ENCODE measurements at regions not wholly inside any gene's neighbourhood (a gene's known extent, or its start where the extent isn't known, plus 50 kb on each side); places are given as distances from the start of the nearest gene placed in this dataset.

- Mint-ChIP-seq H3K27me3 (peaks cover 10% of the 10 kb centered on the region), H3K9me3 (peaks cover 2% of the 10 kb centered on the region), H3K4me3 (no peak overlapping the region), H3K4me1 (ENCODE audit: low read depth) (no peaks in the 10 kb centered on the region), H3K36me3 (ENCODE audit: low read depth) (no peaks in the 10 kb centered on the region), H3K27ac (no peak overlapping the region)
- intact Hi-C loops (cut with DNase I, micrococcal nuclease), result no loop called here
- no peaks in the 10 kb centered on the region for H3K36me3 ChIP-seq (ENCODE audit: insufficient read depth, low read length)
- CTCF ChIA-PET, result no interaction called here
- no peaks in the 10 kb centered on the region for H3K4me1 ChIP-seq (ENCODE audit: insufficient read depth, low read length)
- DNase-seq (no peak), ATAC-seq (ENCODE audit: poor library complexity) (no peak)
- H3K4me3 ChIP-seq (ENCODE audit: low read length), result no peak overlapping the region
- H3K27ac ChIP-seq (ENCODE audit: low read depth in 1 of 2, low read length in 2 of 2), result no peak overlapping the region
- peaks cover 0 to 8% of the 10 kb centered on the region in 2 experiments for H3K9me3 ChIP-seq (ENCODE audit: control insufficient read depth in 1 of 2, insufficient read depth in 1 of 2, low read length in 2 of 2)
- no peak for TF ChIP-seq CTCF (IDR thresholded peaks at IDR 0.05)
- H3K27me3 ChIP-seq (ENCODE audit: control insufficient read depth in 1 of 2, insufficient read depth in 2 of 2, low read length in 2 of 2), result peaks cover 0 to 3% of the 10 kb centered on the region in 2 experiments
- POLR2A ChIA-PET, result no interaction called here
These were observed 625.2 kb downstream of the IRS1 start for GRCh38 chr2:226174390-226174789.

GRCh38 chr2:226172939-226173338, 626.7 kb downstream of the IRS1 start:
- Mint-ChIP-seq H3K4me1 (ENCODE audit: low read depth) (no peaks in the 10 kb centered on the region), H3K27me3 (peaks cover 10% of the 10 kb centered on the region), H3K9me3 (no peaks in the 10 kb centered on the region), H3K27ac (no peak overlapping the region), H3K36me3 (ENCODE audit: low read depth) (no peaks in the 10 kb centered on the region), H3K4me3 (no peak overlapping the region)
- ChIA-PET POLR2A (no interaction called here), CTCF (no interaction called here)
- no peak for ATAC-seq (ENCODE audit: poor library complexity)
- no peaks in the 10 kb centered on the region for H3K4me1 ChIP-seq (ENCODE audit: insufficient read depth, low read length)
- no peaks in the 10 kb centered on the region for H3K27me3 ChIP-seq (ENCODE audit: control insufficient read depth in 1 of 2, insufficient read depth in 2 of 2, low read length in 2 of 2)
- H3K27ac ChIP-seq (ENCODE audit: low read depth in 1 of 2, low read length in 2 of 2), result no peak overlapping the region
- intact Hi-C loops (cut with DNase I, micrococcal nuclease), result no loop called here
- H3K4me3 ChIP-seq (ENCODE audit: low read length), result no peak overlapping the region
- H3K9me3 ChIP-seq (ENCODE audit: control insufficient read depth in 1 of 2, insufficient read depth in 1 of 2, low read length in 2 of 2), result peaks cover 0 to 5% of the 10 kb centered on the region in 2 experiments
- no peaks in the 10 kb centered on the region for H3K36me3 ChIP-seq (ENCODE audit: insufficient read depth, low read length)
- DNase-seq, result no peak
- no peak for TF ChIP-seq CTCF (IDR thresholded peaks at IDR 0.05)

- DNase-seq (no peak), ATAC-seq (ENCODE audit: poor library complexity) (no peak)
- Mint-ChIP-seq H3K9me3 (no peaks in the 10 kb centered on the region), H3K27me3 (peaks cover 10% of the 10 kb centered on the region), H3K4me3 (no peak overlapping the region), H3K27ac (no peak overlapping the region), H3K4me1 (ENCODE audit: low read depth) (no peaks in the 10 kb centered on the region), H3K36me3 (ENCODE audit: low read depth) (no peaks in the 10 kb centered on the region)
- Histone ChIP-seq H3K4me3 (ENCODE audit: low read length) (no peak overlapping the region), H3K36me3 (ENCODE audit: insufficient read depth, low read length) (no peaks in the 10 kb centered on the region), H3K4me1 (ENCODE audit: insufficient read depth, low read length) (no peaks in the 10 kb centered on the region), H3K27ac (ENCODE audit: low read depth in 1 of 2, low read length in 2 of 2) (no peak overlapping the region), H3K27me3 (ENCODE audit: control insufficient read depth in 1 of 2, insufficient read depth in 2 of 2, low read length in 2 of 2) (no peaks in the 10 kb centered on the region), H3K9me3 (ENCODE audit: control insufficient read depth in 1 of 2, insufficient read depth in 1 of 2, low read length in 2 of 2) (no peaks in the 10 kb centered on the region)
- intact Hi-C loops (cut with DNase I, micrococcal nuclease), result no loop called here
- TF ChIP-seq CTCF (IDR thresholded peaks at IDR 0.05), result no peak
- CTCF ChIA-PET, result no interaction called here
- POLR2A ChIA-PET, result no interaction called here
These were observed 627.3 kb downstream of the IRS1 start for GRCh38 chr2:226172309-226172708.
